Naive thymus-derived CD4-positive, alpha-beta T cell (primary cell): ENCODE measurements at regions not wholly inside any gene's neighbourhood (a gene's known extent, or its start where the extent isn't known, plus 50 kb on each side); places are given as distances from the start of the nearest gene placed in this dataset.
A peak's percentile ranks its signal among the peaks of the same experiment; 100 is the strongest.

Experiments used
- ATAC-seq: fragments of 150-1000 bp; cut with Tn5 transposase; 2 replicates; pipeline ENCODE4 v1.10.0; 2021; ENCODE audit warnings: mild to moderate bottlenecking, moderate library complexity
- CTCF ChIA-PET: fragments of 350-600 bp; sonication (Branson Sonifier 250); formaldehyde crosslinking; loops from one replicate; lab custom pipeline; 2021; ENCODE audit warnings: antibody characterized with exemption; lab: Charles Lee
- POLR2A ChIA-PET: fragments of 350-600 bp; sonication (Branson Sonifier 250); formaldehyde crosslinking; loops from one replicate; lab custom pipeline; 2021; ENCODE audit warnings: antibody characterized with exemption, inconsistent platforms; lab: Charles Lee
- DNase-seq, 9 donors: peaks; one replicate each; pipeline versions ENCODE4 v3.0.0 to v3.0.0-alpha.2; 2020 to 2022; ENCODE audit warnings: mixed read lengths in 1 of 9
- H3K27ac ChIP-seq: one replicate; pipeline ENCODE4 v1.7.0; 2013; ENCODE audit warnings: mild to moderate bottlenecking, low read depth, low read length, moderate library complexity
- H3K27me3 ChIP-seq, 2 donors: one replicate each; pipeline ENCODE4 v1.7.0; 2013; ENCODE audit warnings: low read length in 2 of 2, mild to moderate bottlenecking in 2 of 2, moderate library complexity in 2 of 2; ENCODE audit not compliant: control insufficient read depth in 2 of 2, insufficient read depth in 2 of 2
- H3K36me3 ChIP-seq, 3 experiments: 1 replicate in 2 of 3; 2 replicates in 1 of 3; pipeline ENCODE4 v1.7.0; 2013; ENCODE audit warnings: low read length in 3 of 3, mild to moderate bottlenecking in 3 of 3, moderate library complexity in 1 of 3; ENCODE audit not compliant: insufficient read depth in 3 of 3, control insufficient read depth in 2 of 3
- H3K4me1 ChIP-seq, 2 donors: one replicate each; pipeline ENCODE4 v1.7.0; 2013; ENCODE audit warnings: low read length in 2 of 2, mild to moderate bottlenecking in 2 of 2, moderate library complexity in 1 of 2; ENCODE audit not compliant: control insufficient read depth in 2 of 2, insufficient read depth in 2 of 2
- H3K4me3 ChIP-seq: 2 replicates; pipeline ENCODE4 v1.7.0; 2013; ENCODE audit warnings: mild to moderate bottlenecking, low read length
- H3K9me3 ChIP-seq, 3 experiments: 1 replicate in 2 of 3; 2 replicates in 1 of 3; pipeline ENCODE4 v1.7.0; 2013; ENCODE audit warnings: low read length in 3 of 3; ENCODE audit not compliant: control insufficient read depth in 2 of 3
- H3K27ac Mint-ChIP-seq, 9 donors: one replicate each; pipeline ENCODE4 v1.8.0; 2020 to 2022; ENCODE audit warnings: mixed read lengths in 9 of 9, mild to moderate bottlenecking in 8 of 9, moderate library complexity in 5 of 9, inconsistent platforms in 2 of 9
- H3K27me3 Mint-ChIP-seq, 5 donors: one replicate each; pipeline ENCODE4 v1.8.0; 2021 to 2022; ENCODE audit warnings: mixed read lengths in 5 of 5, mild to moderate bottlenecking in 1 of 5
- H3K36me3 Mint-ChIP-seq, 5 donors: one replicate each; pipeline ENCODE4 v1.8.0; 2020 to 2022; ENCODE audit warnings: mixed read lengths in 5 of 5, mild to moderate bottlenecking in 3 of 5, inconsistent platforms in 1 of 5
- H3K4me1 Mint-ChIP-seq, 7 donors: one replicate each; pipeline ENCODE4 v1.8.0; 2020 to 2022; ENCODE audit warnings: mixed read lengths in 7 of 7, mild to moderate bottlenecking in 3 of 7, inconsistent platforms in 1 of 7
- H3K4me3 Mint-ChIP-seq, 10 donors: one replicate each; pipeline ENCODE4 v1.8.0; 2020 to 2022; ENCODE audit warnings: mild to moderate bottlenecking in 10 of 10, mixed read lengths in 10 of 10, moderate library complexity in 6 of 10, inconsistent platforms in 2 of 10
- H3K9me3 Mint-ChIP-seq, 11 donors: one replicate each; pipeline ENCODE4 v1.8.0; 2020 to 2022; ENCODE audit warnings: mixed read lengths in 11 of 11, mild to moderate bottlenecking in 4 of 11, inconsistent platforms in 1 of 11, moderate library complexity in 1 of 11
- intact Hi-C, 2 donors: fragments of 100-400 bp; cut with micrococcal nuclease; formaldehyde crosslinking; loops; one replicate each; pipeline ENCODE4 v1.15.1; 2023

GRCh38 chr10:124233546-124234138 lies 140.2 kb upstream of the CHST15 start:
- ChIA-PET POLR2A (no interaction called here), CTCF (no interaction called here)
- Mint-ChIP-seq H3K27me3 (peaks cover 0 to 11% (median 0%) of the 10 kb centered on the region in 5 donors), H3K9me3 (peaks cover 0 to 24% (median 2%) of the 10 kb centered on the region in 11 donors), H3K36me3 (peaks cover 0 to 4% (median 0%) of the 10 kb centered on the region in 5 donors), H3K27ac (no peak overlapping the region), H3K4me3 (no peak overlapping the region), H3K4me1 (peaks cover 0 to 10% (median 0%) of the 10 kb centered on the region in 7 donors)
- no peak for ATAC-seq
- no peak overlapping the region for H3K27ac ChIP-seq
- H3K9me3 ChIP-seq: no peaks in the 10 kb centered on the region
- no peaks in the 10 kb centered on the region for H3K27me3 ChIP-seq
- no peak overlapping the region for H3K4me3 ChIP-seq
- intact Hi-C loops: loop anchor here in 1 of 2 donors (1.0 to 10.0 kb wide), 5 partner anchors 8 to 684 kb away; no protein-coding TSS in a partner anchor
- H3K36me3 ChIP-seq: no peaks in the 10 kb centered on the region
- no peak for DNase-seq
- no peaks in the 10 kb centered on the region for H3K4me1 ChIP-seq

GRCh38 chr10:124232686-124233545 lies 139.5 kb upstream of the CHST15 start:
- no peak for ATAC-seq
- H3K36me3 Mint-ChIP-seq: peaks cover 0 to 7% (median 0%) of the 10 kb centered on the region in 5 donors

DNA sequence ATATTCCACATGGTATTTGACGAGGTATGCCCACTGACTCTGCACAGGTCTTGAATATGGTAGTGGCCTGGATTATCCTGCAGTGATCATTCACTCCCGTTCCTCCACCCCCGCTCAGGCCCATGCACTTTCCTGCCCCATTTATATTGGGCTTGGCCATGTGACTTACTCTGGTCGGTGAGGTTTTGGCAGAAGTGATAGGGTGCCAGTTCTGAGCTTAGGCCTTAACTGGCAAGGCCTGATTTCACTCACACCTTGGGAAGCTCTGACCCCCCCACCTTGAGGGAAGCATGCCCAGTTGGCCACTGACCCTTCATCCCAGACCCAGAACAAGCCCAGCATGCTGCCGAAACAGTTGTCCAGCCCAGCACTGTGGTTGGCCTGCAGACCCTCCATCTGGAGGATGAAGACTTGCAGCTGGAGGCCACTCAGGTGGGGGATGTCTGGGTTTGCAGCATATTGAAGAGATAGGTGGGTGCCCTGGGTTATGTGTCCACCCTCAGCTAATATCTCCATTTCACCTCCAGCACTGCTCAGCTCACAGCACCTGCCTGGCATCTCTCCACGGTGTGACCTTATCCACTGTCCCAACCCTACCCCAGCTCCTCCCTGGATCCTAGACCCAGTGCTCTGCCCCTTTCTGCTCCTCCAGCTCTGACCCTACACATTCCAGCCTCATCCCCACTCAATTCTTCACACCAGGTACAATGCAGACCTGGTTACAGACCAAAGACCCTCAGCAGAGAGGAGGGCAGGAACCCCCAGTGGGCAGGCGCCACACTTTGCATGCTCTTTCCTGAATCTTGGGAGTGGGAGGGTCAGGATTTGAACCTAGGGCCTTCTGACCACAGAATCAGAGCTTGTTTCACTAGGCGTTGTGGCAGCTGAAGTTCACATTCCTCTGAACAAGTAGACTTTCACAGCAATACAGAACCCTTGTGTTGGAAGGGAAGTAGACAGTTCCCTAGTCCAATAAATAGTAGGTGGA lies 138.1 kb upstream of the CHST15 start:
- ChIA-PET CTCF (no interaction called here), POLR2A (no interaction called here)
- Histone ChIP-seq H3K4me1 (no peaks in the 10 kb centered on the region), H3K4me3 (no peak overlapping the region), H3K27me3 (no peaks in the 10 kb centered on the region), H3K27ac (no peak overlapping the region), H3K9me3 (no peaks in the 10 kb centered on the region), H3K36me3 (no peaks in the 10 kb centered on the region)
- Mint-ChIP-seq H3K9me3 (peaks cover 0 to 44% (median 2%) of the 10 kb centered on the region in 11 donors), H3K4me3 (peak overlapping the region in 6 of 10 donors; percentile 19 to 73 (median 52)), H3K27me3 (peaks cover 0 to 19% (median 0%) of the 10 kb centered on the region in 5 donors), H3K4me1 (peaks cover 0 to 13% (median 0%) of the 10 kb centered on the region in 7 donors), H3K36me3 (peaks cover 0 to 12% (median 0%) of the 10 kb centered on the region in 5 donors), H3K27ac (peak overlapping the region; percentile 22 to 97 (median 83))
- intact Hi-C loops: loop anchor here in 1 of 2 donors (5.0 to 10.0 kb wide), 4 partner anchors 153 to 686 kb away; no protein-coding TSS in a partner anchor
- DNase-seq (peak; percentile 14 to 88 (median 70)), ATAC-seq (peak; percentile 67)

More at GRCh38 chr10:124232686-124233545, 139.5 kb upstream of the CHST15 start:
- Histone ChIP-seq H3K9me3 (no peaks in the 10 kb centered on the region), H3K4me1 (no peaks in the 10 kb centered on the region), H3K36me3 (no peaks in the 10 kb centered on the region), H3K4me3 (no peak overlapping the region), H3K27me3 (no peaks in the 10 kb centered on the region), H3K27ac (no peak overlapping the region)
- H3K9me3 Mint-ChIP-seq: peaks cover 0 to 30% (median 2%) of the 10 kb centered on the region in 11 donors
- peak in 3 of 9 donors; percentile 16 to 31 (median 22) for DNase-seq
- ChIA-PET POLR2A (no interaction called here), CTCF (no interaction called here)
- peak overlapping the region in 1 of 9 donors; percentile 25 for H3K27ac Mint-ChIP-seq
- intact Hi-C loops: loop anchor here in 1 of 2 donors (1.0 to 10.0 kb wide), 5 partner anchors 8 to 684 kb away; no protein-coding TSS in a partner anchor
- H3K4me1 Mint-ChIP-seq: peaks cover 0 to 10% (median 0%) of the 10 kb centered on the region in 7 donors
- peaks cover 0 to 11% (median 0%) of the 10 kb centered on the region in 5 donors for H3K27me3 Mint-ChIP-seq
- H3K4me3 Mint-ChIP-seq: no peak overlapping the region

GRCh38 chr10:124230635-124231167 lies 137.3 kb upstream of the CHST15 start:
- no peak overlapping the region for H3K4me3 ChIP-seq
- ChIA-PET POLR2A (no interaction called here), CTCF (no interaction called here)
- DNase-seq (no peak), ATAC-seq (no peak)
- Mint-ChIP-seq H3K4me1 (peaks cover 0 to 15% (median 0%) of the 10 kb centered on the region in 7 donors), H3K4me3 (peak overlapping the region in 6 of 10 donors; percentile 19 to 73 (median 52)), H3K27ac (peak overlapping the region; percentile 22 to 97 (median 83)), H3K27me3 (peaks cover 0 to 22% (median 0%) of the 10 kb centered on the region in 5 donors), H3K9me3 (peaks cover 0 to 52% (median 2%) of the 10 kb centered on the region in 11 donors), H3K36me3 (peaks cover 0 to 12% (median 0%) of the 10 kb centered on the region in 5 donors)
- no peaks in the 10 kb centered on the region for H3K4me1 ChIP-seq
- intact Hi-C loops: loop anchor here in 1 of 2 donors (5.0 to 10.0 kb wide), 4 partner anchors 154 to 687 kb away; no protein-coding TSS in a partner anchor
- no peaks in the 10 kb centered on the region for H3K27me3 ChIP-seq
- H3K27ac ChIP-seq: no peak overlapping the region
- no peaks in the 10 kb centered on the region for H3K9me3 ChIP-seq
- no peaks in the 10 kb centered on the region for H3K36me3 ChIP-seq

GRCh38 chr10:124229989-124230634 lies 136.7 kb upstream of the CHST15 start:
- no peaks in the 10 kb centered on the region for H3K27me3 ChIP-seq
- ATAC-seq (no peak), DNase-seq (peak in 4 of 9 donors; percentile 13 to 37 (median 31))
- H3K4me3 ChIP-seq: no peak overlapping the region
- ChIA-PET POLR2A (no interaction called here), CTCF (no interaction called here)
- H3K4me1 Mint-ChIP-seq: peaks cover 0 to 15% (median 0%) of the 10 kb centered on the region in 7 donors
- peaks cover 0 to 12% (median 0%) of the 10 kb centered on the region in 5 donors for H3K36me3 Mint-ChIP-seq
- H3K4me3 Mint-ChIP-seq: peak overlapping the region in 2 of 10 donors; percentile 31 to 72
- H3K27ac Mint-ChIP-seq: peak overlapping the region in 6 of 9 donors; percentile 55 to 97 (median 82)
- no peaks in the 10 kb centered on the region for H3K4me1 ChIP-seq
- intact Hi-C loops: loop anchor here (5.0 to 10.0 kb wide), 8 partner anchors 78 to 1078 kb away; partner anchors contain the start of gene BUB3 (in 1 of the 2)
- H3K9me3 ChIP-seq: no peaks in the 10 kb centered on the region
- H3K27me3 Mint-ChIP-seq: peaks cover 0 to 23% (median 0%) of the 10 kb centered on the region in 5 donors
- no peak overlapping the region for H3K27ac ChIP-seq
- peaks cover 0 to 52% (median 2%) of the 10 kb centered on the region in 11 donors for H3K9me3 Mint-ChIP-seq
- no peaks in the 10 kb centered on the region for H3K36me3 ChIP-seq
